Kidney (tissue), 13 donors: ENCODE measurements at regions not wholly inside any gene's neighbourhood (a gene's known extent, or its start where the extent isn't known, plus 50 kb on each side); places are given as distances from the start of the nearest gene placed in this dataset.

Source experiments
- DNase-seq, 5 donors: peaks; one replicate each; pipeline ENCODE4 v3.0.0-alpha.2; 2013 to 2020
- FAIRE-seq: peaks from 2 replicates; lab custom pipeline; 2012; peaks lifted over from hg19 to GRCh38; lab: Jason Lieb, UNC
- H3K27ac ChIP-seq, 2 donors: one replicate each; pipeline ENCODE4 v1.7.0; 2013; ENCODE audit warnings: low read depth in 2 of 2, low read length in 2 of 2, inconsistent platforms in 1 of 2
- H3K27me3 ChIP-seq: one replicate; pipeline ENCODE4 v1.7.1; 2013; ENCODE audit warnings: low read length, inconsistent platforms; ENCODE audit not compliant: control insufficient read depth, insufficient read depth
- H3K36me3 ChIP-seq, 3 donors: one replicate each; pipeline versions ENCODE4 v1.7.0 to v1.7.1; 2013; ENCODE audit warnings: low read length in 3 of 3, control low read depth in 1 of 3, inconsistent platforms in 1 of 3; ENCODE audit not compliant: insufficient read depth in 3 of 3, control insufficient read depth in 2 of 3
- H3K4me1 ChIP-seq, 3 donors: one replicate each; pipeline versions ENCODE4 v1.7.0 to v1.7.1; 2013; ENCODE audit warnings: low read length in 3 of 3, inconsistent platforms in 1 of 3, low read depth in 1 of 3; ENCODE audit not compliant: control insufficient read depth in 2 of 3, insufficient read depth in 2 of 3
- H3K4me3 ChIP-seq, 3 donors: one replicate each; pipeline versions ENCODE4 v1.7.0 to v1.8.1; 2013; ENCODE audit warnings: low read length in 3 of 3, control low read depth in 1 of 3, inconsistent platforms in 1 of 3
- H3K9ac ChIP-seq, 3 donors: one replicate each; pipeline versions ENCODE4 v1.7.0 to v1.7.1; 2013; ENCODE audit warnings: low read length in 3 of 3, control low read depth in 1 of 3, inconsistent platforms in 1 of 3
- H3K9me3 ChIP-seq, 3 donors: one replicate each; pipeline versions ENCODE4 v1.7.0 to v1.7.1; 2013; ENCODE audit warnings: low read length in 3 of 3, control low read depth in 1 of 3, inconsistent platforms in 1 of 3; ENCODE audit not compliant: control insufficient read depth in 2 of 3, insufficient read depth in 1 of 3
- CTCF ChIP-seq: IDR thresholded peaks from 3 replicates; pipeline ENCODE4 v1.5.1; 2012; ENCODE audit warnings: mild to moderate bottlenecking, moderate library complexity, borderline replicate concordance; ENCODE audit not compliant: insufficient read depth; ENCODE audit errors: extremely low read depth
- intact Hi-C: fragments of 100-400 bp; cut with DNase I; formaldehyde crosslinking; loops from one replicate; pipeline ENCODE4 v1.11.1; 2022
- donor health status: control.
- donor health status: control.
- donor health status: control.
- donor health status: control.
- donor health status: control.
- donor health status: DM: yes; HTN: yes; CAD: no.
- donor health status: Normal renal cell carcinoma (clear cell type).

- no peak for DNase-seq
- no peak for TF ChIP-seq CTCF
- Histone ChIP-seq H3K4me1 (no peaks in the 10 kb centered on the region), H3K27me3 (no peaks in the 10 kb centered on the region), H3K4me3 (no peak overlapping the region), H3K9ac (no peak overlapping the region), H3K27ac (no peak overlapping the region), H3K9me3 (no peaks in the 10 kb centered on the region), H3K36me3 (no peaks in the 10 kb centered on the region)
- no peak for FAIRE-seq
- intact Hi-C loops: no loop called here
Observed at GRCh38 chr10:113241599-113242360, 291.7 kb downstream of the TCF7L2 start.

- FAIRE-seq: no peak
- Histone ChIP-seq H3K27ac (no peak overlapping the region), H3K27me3 (no peaks in the 10 kb centered on the region), H3K4me3 (no peak overlapping the region), H3K9ac (no peak overlapping the region), H3K36me3 (no peaks in the 10 kb centered on the region), H3K4me1 (no peaks in the 10 kb centered on the region), H3K9me3 (no peaks in the 10 kb centered on the region)
- intact Hi-C loops: no loop called here
- no peak for TF ChIP-seq CTCF
- DNase-seq: no peak
Observed at GRCh38 chr10:113243311-113243710, 293.3 kb downstream of the TCF7L2 start.

DNA sequence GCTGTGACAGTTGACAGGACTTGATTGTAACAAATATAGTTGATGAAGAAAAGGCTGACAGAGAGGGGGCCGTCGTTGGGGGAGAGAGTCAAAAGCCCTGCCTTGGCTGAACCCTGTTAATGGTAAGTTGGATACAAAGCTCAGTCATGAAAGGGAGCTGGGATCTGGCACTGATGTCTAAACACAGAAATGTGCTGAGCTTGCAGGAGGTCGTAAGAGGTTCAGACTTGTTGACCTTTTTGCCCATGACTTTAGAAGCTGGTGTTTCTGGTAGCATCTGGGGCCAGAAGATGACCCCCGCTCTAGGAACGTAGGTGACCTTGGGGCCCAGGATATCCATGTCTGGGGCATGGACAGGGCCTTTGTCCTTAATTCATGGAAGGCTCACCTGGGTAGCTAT, 294.7 kb downstream of the TCF7L2 start:
- no peak overlapping the region for H3K9ac ChIP-seq
- H3K4me3 ChIP-seq: no peak overlapping the region
- no peaks in the 10 kb centered on the region for H3K36me3 ChIP-seq
- no peak for TF ChIP-seq CTCF
- no peak overlapping the region for H3K27ac ChIP-seq
- H3K27me3 ChIP-seq: no peaks in the 10 kb centered on the region
- intact Hi-C loops: no loop called here
- DNase-seq (no peak), FAIRE-seq (no peak)
- H3K4me1 ChIP-seq: no peaks in the 10 kb centered on the region
- H3K9me3 ChIP-seq: no peaks in the 10 kb centered on the region

DNA sequence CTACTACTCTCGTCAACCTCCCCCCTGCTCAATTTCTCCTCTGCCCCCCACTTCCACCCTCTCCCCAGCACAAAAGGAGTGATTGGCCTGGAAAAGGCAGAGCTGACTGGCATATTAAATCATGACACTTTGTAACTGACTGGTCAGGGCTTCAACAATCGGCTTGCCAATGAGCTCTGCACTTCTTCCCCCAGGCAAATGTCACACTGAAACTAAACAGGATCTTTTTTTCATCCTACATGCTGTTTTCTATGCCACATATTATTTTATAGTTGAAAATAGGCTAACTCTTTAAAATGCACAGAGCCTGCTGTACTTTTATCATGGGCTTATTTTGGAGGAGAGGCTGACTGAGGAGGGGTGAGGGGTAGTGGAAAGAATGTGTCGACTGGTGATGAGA, 295.2 kb downstream of the TCF7L2 start:
- no peaks in the 10 kb centered on the region for H3K36me3 ChIP-seq
- H3K4me3 ChIP-seq: no peak overlapping the region
- DNase-seq: no peak
- H3K27me3 ChIP-seq: no peaks in the 10 kb centered on the region
- no peak overlapping the region for H3K9ac ChIP-seq
- H3K9me3 ChIP-seq: no peaks in the 10 kb centered on the region
- no peaks in the 10 kb centered on the region for H3K4me1 ChIP-seq
- no peak for TF ChIP-seq CTCF
- FAIRE-seq: no peak
- intact Hi-C loops: no loop called here
- no peak overlapping the region for H3K27ac ChIP-seq
